Glutamatergic neuron (in vitro differentiated cells): ENCODE measurements at regions not wholly inside any gene's neighbourhood (a gene's known extent, or its start where the extent isn't known, plus 50 kb on each side); places are given as distances from the start of the nearest gene placed in this dataset.
"Not testable (repeated sequence)": the region's sequence is repeated elsewhere in the genome, so short reads cannot be mapped to it uniquely, and the experiment has no call there.

Experiments
- DNase-seq: peaks from one replicate; pipeline ENCODE4 v3.0.0; 2022
- H3K27ac Mint-ChIP-seq: one replicate; pipeline ENCODE4 v1.8.0; 2020; ENCODE audit warnings: mild to moderate bottlenecking, mixed read lengths, inconsistent platforms; ENCODE audit not compliant: unreplicated experiment
- H3K27me3 Mint-ChIP-seq: one replicate; pipeline ENCODE4 v1.8.0; 2020; ENCODE audit warnings: mild to moderate bottlenecking, moderate library complexity, mixed read lengths, inconsistent platforms; ENCODE audit not compliant: unreplicated experiment
- H3K36me3 Mint-ChIP-seq: one replicate; pipeline ENCODE4 v1.8.0; 2020; ENCODE audit warnings: mild to moderate bottlenecking, mixed read lengths, inconsistent platforms; ENCODE audit not compliant: unreplicated experiment
- H3K4me1 Mint-ChIP-seq: one replicate; pipeline ENCODE4 v1.8.0; 2020; ENCODE audit warnings: mild to moderate bottlenecking, low read depth, mixed read lengths, inconsistent platforms; ENCODE audit not compliant: unreplicated experiment
- H3K4me3 Mint-ChIP-seq: one replicate; pipeline ENCODE4 v1.8.0; 2020; ENCODE audit warnings: mild to moderate bottlenecking, mixed read lengths, inconsistent platforms; ENCODE audit not compliant: unreplicated experiment
- H3K9me3 Mint-ChIP-seq: one replicate; pipeline ENCODE4 v1.8.0; 2020; ENCODE audit warnings: mild to moderate bottlenecking, moderate library complexity, mixed read lengths, inconsistent platforms; ENCODE audit not compliant: unreplicated experiment
- CTCF ChIP-seq: fragments of 200-600 bp; sonication (generic); IDR thresholded peaks from one replicate; pipeline ENCODE4 v1.5.0; 2021; ENCODE audit not compliant: partially characterized antibody, unreplicated experiment

DNA sequence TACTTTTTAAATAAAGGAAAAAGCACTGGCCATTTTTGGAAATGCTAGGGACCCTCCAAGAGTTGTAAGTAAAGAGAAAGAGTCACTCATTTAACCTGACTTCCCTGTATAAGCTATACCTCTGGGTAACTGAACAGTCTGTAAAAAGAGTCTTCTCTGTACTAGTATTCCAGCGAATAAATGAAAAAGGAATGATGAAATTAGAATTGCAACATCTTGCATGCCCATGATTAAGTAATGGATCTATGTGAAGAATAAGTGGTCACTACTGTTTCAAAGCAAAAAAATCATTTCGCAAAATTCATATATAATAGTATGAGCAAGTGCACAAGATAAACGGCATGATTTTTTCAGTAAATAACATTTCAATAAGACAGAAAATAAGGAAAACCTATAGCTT, 116.8 kb downstream of the ZFAND4 start:
- peaks cover 2% of the 10 kb centered on the region for H3K27me3 Mint-ChIP-seq
- H3K36me3 Mint-ChIP-seq, result peaks cover 6% of the 10 kb centered on the region
- DNase-seq, result no peak
- H3K9me3 Mint-ChIP-seq, result no peaks in the 10 kb centered on the region
- H3K27ac Mint-ChIP-seq, result no peak overlapping the region
- H3K4me1 Mint-ChIP-seq, result peaks cover 6% of the 10 kb centered on the region
- no peak overlapping the region for H3K4me3 Mint-ChIP-seq
- no peak for TF ChIP-seq CTCF

- H3K4me1 Mint-ChIP-seq, H3K4me3 Mint-ChIP-seq: not testable (repeated sequence)
These were observed 117.2 kb downstream of the ZFAND4 start for GRCh38 chr10:45555332-45555731.

GRCh38 chr10:45553613-45554012, 119.0 kb downstream of the ZFAND4 start:
- Mint-ChIP-seq H3K4me1 (peaks cover 6% of the 10 kb centered on the region), H3K4me3 (no peak overlapping the region), H3K27me3 (peaks cover 2% of the 10 kb centered on the region), H3K27ac (no peak overlapping the region), H3K9me3 (no peaks in the 10 kb centered on the region), H3K36me3 (no peaks in the 10 kb centered on the region)
- no peak for DNase-seq
- no peak for TF ChIP-seq CTCF

More at GRCh38 chr10:45555332-45555731, 117.2 kb downstream of the ZFAND4 start:
- not testable (repeated sequence) for DNase-seq, H3K36me3 Mint-ChIP-seq, H3K27me3 Mint-ChIP-seq, H3K9me3 Mint-ChIP-seq, H3K27ac Mint-ChIP-seq

GRCh38 chr10:45553155-45553554, 119.4 kb downstream of the ZFAND4 start:
- Mint-ChIP-seq H3K27ac (no peak overlapping the region), H3K9me3 (no peaks in the 10 kb centered on the region), H3K27me3 (peaks cover 2% of the 10 kb centered on the region), H3K4me3 (no peak overlapping the region), H3K4me1 (peaks cover 6% of the 10 kb centered on the region), H3K36me3 (peaks cover 2% of the 10 kb centered on the region)
- no peak for DNase-seq
- TF ChIP-seq CTCF, result no peak

DNA sequence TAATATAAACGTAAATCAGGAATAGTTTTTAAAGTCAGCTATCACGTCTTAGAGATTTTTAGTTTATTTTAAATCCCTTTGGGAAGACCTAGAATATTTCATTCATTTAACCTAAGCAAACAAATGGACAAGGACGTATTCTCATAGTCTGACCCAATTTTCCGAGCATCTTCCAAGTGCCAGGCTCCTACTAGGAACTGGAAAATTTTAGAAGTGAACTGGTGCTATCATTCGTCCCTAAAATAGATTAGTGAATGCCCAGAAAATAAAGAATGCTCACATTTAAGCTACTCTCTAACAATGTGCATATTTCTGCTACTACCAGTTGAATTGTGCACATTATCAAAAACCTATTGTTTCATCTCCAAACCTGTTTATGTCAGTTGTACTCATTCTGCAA, 120.1 kb downstream of the ZFAND4 start:
- Mint-ChIP-seq H3K27me3 (peaks cover 2% of the 10 kb centered on the region), H3K9me3 (no peaks in the 10 kb centered on the region), H3K4me1 (peaks cover 7% of the 10 kb centered on the region), H3K36me3 (peaks cover 4% of the 10 kb centered on the region), H3K4me3 (no peak overlapping the region), H3K27ac (no peak overlapping the region)
- no peak for TF ChIP-seq CTCF
- DNase-seq, result no peak
